22Rv1 (cell line): ENCODE measurements at regions not wholly inside any gene's neighbourhood (a gene's known extent, or its start where the extent isn't known, plus 50 kb on each side); places are given as distances from the start of the nearest gene placed in this dataset.

Experiments used
- ZFX ChIP-seq: fragments of 450-650 bp; IDR thresholded peaks from 2 replicates; pipeline ENCODE4 v1.6.1; 2017; ENCODE audit warnings: antibody characterized with exemption, borderline replicate concordance
- TF ChIP-seq, protein P1 (sequence below): fragments of 450-650 bp; IDR thresholded peaks from 2 replicates; pipeline ENCODE4 v1.5.1; 2017; ENCODE audit warnings: mild to moderate bottlenecking

DNA sequence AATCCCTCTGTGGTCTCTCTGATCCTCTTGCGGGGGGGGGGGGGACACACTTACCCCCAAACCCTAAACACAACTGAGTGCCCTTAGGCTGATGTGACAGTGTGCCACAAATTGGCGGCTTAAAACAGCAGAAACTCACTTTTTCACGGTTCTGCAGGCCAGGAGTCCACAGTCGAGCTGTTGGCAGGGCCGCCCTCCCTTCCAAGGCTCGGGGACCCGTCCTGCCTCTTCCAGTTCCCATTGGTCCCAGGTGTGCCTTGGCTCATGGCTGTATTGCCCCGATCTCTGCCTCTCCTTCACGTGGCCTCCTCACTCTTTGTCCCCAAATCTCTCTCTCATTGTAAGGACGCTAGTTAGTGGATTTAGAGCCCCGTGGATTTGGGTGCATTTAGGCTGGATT lies 199.9 kb upstream of the CIBAR2 start:
- TF ChIP-seq, protein P1, sequence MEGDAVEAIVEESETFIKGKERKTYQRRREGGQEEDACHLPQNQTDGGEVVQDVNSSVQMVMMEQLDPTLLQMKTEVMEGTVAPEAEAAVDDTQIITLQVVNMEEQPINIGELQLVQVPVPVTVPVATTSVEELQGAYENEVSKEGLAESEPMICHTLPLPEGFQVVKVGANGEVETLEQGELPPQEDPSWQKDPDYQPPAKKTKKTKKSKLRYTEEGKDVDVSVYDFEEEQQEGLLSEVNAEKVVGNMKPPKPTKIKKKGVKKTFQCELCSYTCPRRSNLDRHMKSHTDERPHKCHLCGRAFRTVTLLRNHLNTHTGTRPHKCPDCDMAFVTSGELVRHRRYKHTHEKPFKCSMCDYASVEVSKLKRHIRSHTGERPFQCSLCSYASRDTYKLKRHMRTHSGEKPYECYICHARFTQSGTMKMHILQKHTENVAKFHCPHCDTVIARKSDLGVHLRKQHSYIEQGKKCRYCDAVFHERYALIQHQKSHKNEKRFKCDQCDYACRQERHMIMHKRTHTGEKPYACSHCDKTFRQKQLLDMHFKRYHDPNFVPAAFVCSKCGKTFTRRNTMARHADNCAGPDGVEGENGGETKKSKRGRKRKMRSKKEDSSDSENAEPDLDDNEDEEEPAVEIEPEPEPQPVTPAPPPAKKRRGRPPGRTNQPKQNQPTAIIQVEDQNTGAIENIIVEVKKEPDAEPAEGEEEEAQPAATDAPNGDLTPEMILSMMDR, result no peak
- TF ChIP-seq ZFX, result no peak
